Trophoblast cell (in vitro differentiated cells and primary cell): ENCODE measurements at regions not wholly inside any gene's neighbourhood (a gene's known extent, or its start where the extent isn't known, plus 50 kb on each side); places are given as distances from the start of the nearest gene placed in this dataset.
A peak's percentile ranks its signal among the peaks of the same experiment; 100 is the strongest.
"Not testable (repeated sequence)": the region's sequence is repeated elsewhere in the genome, so short reads cannot be mapped to it uniquely, and the experiment has no call there.

Experiments used
- DNase-seq, 2 donors: peaks; one replicate each; pipeline ENCODE4 v3.0.0-alpha.2; 2016
- H2AFZ ChIP-seq: 2 replicates; pipeline ENCODE4 v1.6.1; 2013; ENCODE audit warnings: low read length, moderate library complexity, mild to moderate bottlenecking; ENCODE audit not compliant: insufficient read depth, poor library complexity
- H2AK5ac ChIP-seq: 2 replicates; pipeline ENCODE4 v1.6.1; 2013; ENCODE audit warnings: mild to moderate bottlenecking, low read length
- H2BK120ac ChIP-seq: 2 replicates; pipeline ENCODE4 v1.6.1; 2013; ENCODE audit warnings: low read length, mild to moderate bottlenecking, moderate library complexity; ENCODE audit not compliant: insufficient read depth, poor library complexity
- H2BK12ac ChIP-seq: 2 replicates; pipeline ENCODE4 v1.6.1; 2013; ENCODE audit warnings: mild to moderate bottlenecking, low read length, moderate library complexity
- H2BK5ac ChIP-seq: 2 replicates; pipeline ENCODE4 v1.6.1; 2013; ENCODE audit warnings: low read length, low read depth, moderate library complexity, mild to moderate bottlenecking; ENCODE audit not compliant: poor library complexity
- H3K14ac ChIP-seq: 2 replicates; pipeline ENCODE4 v1.6.1; 2013; ENCODE audit warnings: mild to moderate bottlenecking, low read length
- H3K18ac ChIP-seq: 2 replicates; pipeline ENCODE4 v1.6.1; 2013; ENCODE audit warnings: mild to moderate bottlenecking, low read length
- H3K23ac ChIP-seq: 2 replicates; pipeline ENCODE4 v1.6.1; 2013; ENCODE audit warnings: low read length
- H3K27ac ChIP-seq: 2 replicates; pipeline ENCODE4 v1.5.1; 2013; ENCODE audit warnings: low read depth, mild to moderate bottlenecking, inconsistent platforms, low read length, moderate library complexity
- H3K27me3 ChIP-seq: 2 replicates; pipeline ENCODE4 v1.6.1; 2013; ENCODE audit warnings: inconsistent platforms, mild to moderate bottlenecking, low read length, moderate library complexity; ENCODE audit not compliant: insufficient read depth
- H3K36me3 ChIP-seq, 2 experiments: 1 replicate in 1 of 2; 2 replicates in 1 of 2; pipeline ENCODE4 v1.6.1; 2013; ENCODE audit warnings: low read length in 2 of 2, mild to moderate bottlenecking in 2 of 2, moderate library complexity in 1 of 2; ENCODE audit not compliant: insufficient read depth in 2 of 2, control insufficient read depth in 1 of 2
- H3K4ac ChIP-seq: 2 replicates; pipeline ENCODE4 v1.6.1; 2013; ENCODE audit warnings: low read depth, mild to moderate bottlenecking, low read length, moderate library complexity
- H3K4me1 ChIP-seq, 2 experiments: 1 replicate in 1 of 2; 2 replicates in 1 of 2; pipeline ENCODE4 v1.6.1; 2013; ENCODE audit warnings: low read length in 2 of 2, mild to moderate bottlenecking in 2 of 2, moderate library complexity in 1 of 2; ENCODE audit not compliant: insufficient read depth in 2 of 2, control insufficient read depth in 1 of 2
- H3K4me2 ChIP-seq: 2 replicates; pipeline ENCODE4 v1.6.1; 2013; ENCODE audit warnings: inconsistent platforms, mild to moderate bottlenecking, low read length, moderate library complexity
- H3K4me3 ChIP-seq: 2 replicates; pipeline ENCODE4 v1.5.1; 2013; ENCODE audit warnings: mild to moderate bottlenecking, low read depth, low read length, inconsistent platforms
- H3K79me1 ChIP-seq: one replicate; pipeline ENCODE4 v1.6.1; 2013; ENCODE audit warnings: low read length
- H3K79me2 ChIP-seq: 2 replicates; pipeline ENCODE4 v1.6.1; 2013; ENCODE audit warnings: low read length, mild to moderate bottlenecking; ENCODE audit not compliant: control insufficient read depth, insufficient read depth, poor library complexity
- H3K9ac ChIP-seq: 2 replicates; pipeline ENCODE4 v1.6.1; 2013; ENCODE audit warnings: mild to moderate bottlenecking, low read length
- H3K9me3 ChIP-seq: 2 replicates; pipeline ENCODE4 v1.6.1; 2013; ENCODE audit warnings: low read depth, mild to moderate bottlenecking, control low read depth, inconsistent platforms, low read length; ENCODE audit not compliant: insufficient read depth
- H4K12ac ChIP-seq: 2 replicates; pipeline ENCODE4 v1.6.1; 2013; ENCODE audit warnings: low read depth, mild to moderate bottlenecking, low read length, moderate library complexity
- H4K8ac ChIP-seq: 2 replicates; pipeline ENCODE4 v1.6.1; 2013; ENCODE audit warnings: low read depth, mild to moderate bottlenecking, low read length, moderate library complexity
- H4K91ac ChIP-seq: one replicate; pipeline ENCODE4 v1.6.1; 2013; ENCODE audit warnings: low read depth, mild to moderate bottlenecking, low read length, moderate library complexity
- WGBS: extraction: QIAGEN DNeasy Blood & Tissue Kit; methylation state at CpG from one replicate; pipeline ENCODE4 v1.1.7; 2013; ENCODE audit warnings: missing lambda C conversion rate; ENCODE audit not compliant: insufficient read length, insufficient coverage; ENCODE audit errors: extremely low coverage; 5-methylcytosine and 5-hydroxymethylcytosine counted together

- no peak overlapping the region for H3K9ac ChIP-seq
Observed at GRCh38 chr4:9608300-9608699, 164.1 kb downstream of the DEFB131A start.

GRCh38 chr4:9610321-9610720 is 166.1 kb downstream of the DEFB131A start:
- H2AK5ac ChIP-seq, H3K79me2 ChIP-seq, H3K9me3 ChIP-seq, H3K27ac ChIP-seq, H3K14ac ChIP-seq, H2BK120ac ChIP-seq, H4K8ac ChIP-seq, H3K18ac ChIP-seq, DNase-seq, H3K23ac ChIP-seq, H3K36me3 ChIP-seq, H2BK5ac ChIP-seq, H3K9ac ChIP-seq, H2BK12ac ChIP-seq, H3K27me3 ChIP-seq, H2AFZ ChIP-seq, H4K12ac ChIP-seq, H3K4me3 ChIP-seq, H3K4me1 ChIP-seq, H3K4ac ChIP-seq, H3K79me1 ChIP-seq, H4K91ac ChIP-seq, H3K4me2 ChIP-seq: not testable (repeated sequence)
- no CpG with 5 or more reads among the region's 2 CpGs for WGBS

More at GRCh38 chr4:9608300-9608699, 164.1 kb downstream of the DEFB131A start:
- H3K36me3 ChIP-seq: no peaks in the 10 kb centered on the region
- no peak overlapping the region for H3K4me2 ChIP-seq
- no peaks in the 10 kb centered on the region for H3K79me2 ChIP-seq
- no peak overlapping the region for H3K14ac ChIP-seq
- H3K79me1 ChIP-seq: no peaks in the 10 kb centered on the region
- H3K4ac ChIP-seq: no peak overlapping the region
- no peak overlapping the region for H4K8ac ChIP-seq
- H4K91ac ChIP-seq: no peak overlapping the region
- H2BK5ac ChIP-seq: no peak overlapping the region
- H2AFZ ChIP-seq: no peak overlapping the region
- no peak overlapping the region for H3K23ac ChIP-seq
- H4K12ac ChIP-seq: no peak overlapping the region
- no peaks in the 10 kb centered on the region for H3K27me3 ChIP-seq
- no peak overlapping the region for H2BK120ac ChIP-seq
- no peak overlapping the region for H3K27ac ChIP-seq
- no peaks in the 10 kb centered on the region for H3K4me1 ChIP-seq
- H2AK5ac ChIP-seq: no peak overlapping the region
- WGBS: no CpG with 5 or more reads among the region's 4 CpGs
- no peaks in the 10 kb centered on the region for H3K9me3 ChIP-seq
- H2BK12ac ChIP-seq: no peak overlapping the region
- H3K18ac ChIP-seq: no peak overlapping the region
- no peak for DNase-seq
- H3K4me3 ChIP-seq: no peak overlapping the region

GRCh38 chr4:9611101-9611500 is 166.9 kb downstream of the DEFB131A start:
- no peaks in the 10 kb centered on the region for H3K36me3 ChIP-seq
- no peak overlapping the region for H4K12ac ChIP-seq
- no peak overlapping the region for H3K14ac ChIP-seq
- H2BK5ac ChIP-seq: no peak overlapping the region
- no peak overlapping the region for H2BK120ac ChIP-seq
- no peak overlapping the region for H2AK5ac ChIP-seq
- no peaks in the 10 kb centered on the region for H3K9me3 ChIP-seq
- no peak overlapping the region for H3K23ac ChIP-seq
- H3K4me1 ChIP-seq: no peaks in the 10 kb centered on the region
- H3K79me2 ChIP-seq: no peaks in the 10 kb centered on the region
- H4K8ac ChIP-seq: no peak overlapping the region
- H2BK12ac ChIP-seq: no peak overlapping the region
- no peaks in the 10 kb centered on the region for H3K79me1 ChIP-seq
- no peak overlapping the region for H4K91ac ChIP-seq
- WGBS: no CpG with 5 or more reads among the region's 3 CpGs
- no peak overlapping the region for H3K18ac ChIP-seq
- H3K27ac ChIP-seq: no peak overlapping the region
- H3K4me3 ChIP-seq: no peak overlapping the region
- no peaks in the 10 kb centered on the region for H3K27me3 ChIP-seq
- no peak overlapping the region for H3K9ac ChIP-seq
- H2AFZ ChIP-seq: no peak overlapping the region
- H3K4ac ChIP-seq: no peak overlapping the region
- H3K4me2 ChIP-seq: no peak overlapping the region
- no peak for DNase-seq

GRCh38 chr4:9636411-9636810 is 145.0 kb upstream of the DRD5 start:
- not testable (repeated sequence) for H3K14ac ChIP-seq, H3K36me3 ChIP-seq, H3K27ac ChIP-seq, H3K4me3 ChIP-seq, H3K4me1 ChIP-seq, H2BK5ac ChIP-seq, H3K4ac ChIP-seq, H3K9me3 ChIP-seq, H4K12ac ChIP-seq, H2BK120ac ChIP-seq, H2AK5ac ChIP-seq, H3K23ac ChIP-seq, H3K9ac ChIP-seq, H3K79me1 ChIP-seq, H2AFZ ChIP-seq, H4K8ac ChIP-seq, H2BK12ac ChIP-seq, H3K27me3 ChIP-seq, H3K79me2 ChIP-seq, H3K4me2 ChIP-seq, H4K91ac ChIP-seq, H3K18ac ChIP-seq
- DNase-seq: peak in 1 of 2 donors; percentile 12
- no CpG with 5 or more reads among the region's 3 CpGs for WGBS
